HG03025 (cell line): ENCODE measurements at regions not wholly inside any gene's neighbourhood (a gene's known extent, or its start where the extent isn't known, plus 50 kb on each side); places are given as distances from the start of the nearest gene placed in this dataset.

Experiments
- ATAC-seq: cut with Tn5 transposase; IDR thresholded peaks from one replicate; pipeline ENCODE4 v1.9.1; 2021; ENCODE audit warnings: mild to moderate bottlenecking, moderate library complexity; ENCODE audit not compliant: unreplicated experiment, low FRiP score

GRCh38 chr10:131695496-131696165 is 205.2 kb upstream of the PPP2R2D start:
- ATAC-seq, result no peak

- no peak for ATAC-seq
These were observed 203.2 kb upstream of the PPP2R2D start for GRCh38 chr10:131697476-131698128.

- no peak for ATAC-seq
These were observed 202.6 kb upstream of the PPP2R2D start for GRCh38 chr10:131698232-131698631.

DNA sequence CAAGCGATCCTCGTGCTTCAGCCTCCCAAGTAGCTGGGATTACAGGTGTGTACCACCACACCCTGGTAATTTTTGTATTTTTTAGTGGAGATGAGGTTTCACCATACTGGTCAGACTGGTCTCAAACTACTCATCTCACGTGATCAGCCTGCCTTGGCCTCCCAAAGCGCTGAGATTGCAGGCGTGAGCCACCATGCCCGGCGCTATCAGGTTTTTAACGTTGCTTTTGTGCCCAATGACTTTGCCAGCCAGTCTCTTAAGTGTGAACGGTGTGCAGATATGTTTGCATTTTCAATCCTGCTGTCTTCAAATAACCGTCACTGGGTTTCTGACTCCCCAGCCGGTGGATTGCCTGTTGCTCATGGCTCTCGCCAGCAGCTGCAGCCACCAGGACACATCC is 201.8 kb upstream of the PPP2R2D start:
- ATAC-seq, result no peak

GRCh38 chr10:131700032-131700431 is 200.8 kb upstream of the PPP2R2D start:
- no peak for ATAC-seq

GRCh38 chr10:131700506-131700905 is 200.3 kb upstream of the PPP2R2D start:
- no peak for ATAC-seq

GRCh38 chr10:131701131-131701947 is 199.5 kb upstream of the PPP2R2D start:
- ATAC-seq, result no peak

DNA sequence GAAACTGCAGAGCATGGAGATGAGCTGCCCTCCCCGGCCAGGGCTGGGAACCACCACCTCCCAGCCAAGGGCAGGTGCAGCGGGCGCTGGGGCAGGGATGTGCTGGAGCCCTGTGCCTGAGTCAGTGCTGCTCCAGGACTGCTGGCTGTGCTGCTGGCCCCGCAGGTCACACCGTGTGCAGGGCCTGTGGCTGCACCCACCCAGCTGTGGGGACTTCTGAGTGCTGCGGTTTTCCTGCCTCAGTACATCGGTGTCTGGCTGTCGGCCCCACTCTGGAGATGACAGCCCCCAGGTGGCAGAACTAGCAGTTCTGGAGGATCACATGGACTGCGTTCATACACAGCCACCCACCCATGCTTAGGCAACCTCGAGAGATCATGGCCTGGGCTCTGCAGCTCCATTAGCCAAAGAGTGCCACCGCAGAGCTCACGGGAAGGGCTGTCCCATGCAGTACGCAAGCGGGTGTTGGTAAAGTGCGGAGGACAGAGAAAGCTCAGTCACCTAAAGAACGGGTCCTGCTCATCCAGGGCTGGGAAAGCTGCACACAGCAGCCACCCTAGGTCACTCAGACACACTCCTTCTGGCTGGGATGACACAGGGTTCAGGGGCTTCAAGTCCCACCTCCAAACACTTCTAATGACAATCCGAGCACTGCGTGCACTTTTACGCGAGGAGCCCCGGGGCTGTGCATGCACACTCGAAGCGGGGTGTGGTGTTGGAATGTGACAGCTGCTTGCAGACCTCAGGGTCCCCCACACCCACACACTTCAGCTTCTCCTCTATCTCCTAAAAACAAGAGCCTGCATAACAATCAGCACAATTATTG is 198.1 kb upstream of the PPP2R2D start:
- no peak for ATAC-seq

GRCh38 chr10:131703541-131703940 is 197.3 kb upstream of the PPP2R2D start:
- no peak for ATAC-seq

DNA sequence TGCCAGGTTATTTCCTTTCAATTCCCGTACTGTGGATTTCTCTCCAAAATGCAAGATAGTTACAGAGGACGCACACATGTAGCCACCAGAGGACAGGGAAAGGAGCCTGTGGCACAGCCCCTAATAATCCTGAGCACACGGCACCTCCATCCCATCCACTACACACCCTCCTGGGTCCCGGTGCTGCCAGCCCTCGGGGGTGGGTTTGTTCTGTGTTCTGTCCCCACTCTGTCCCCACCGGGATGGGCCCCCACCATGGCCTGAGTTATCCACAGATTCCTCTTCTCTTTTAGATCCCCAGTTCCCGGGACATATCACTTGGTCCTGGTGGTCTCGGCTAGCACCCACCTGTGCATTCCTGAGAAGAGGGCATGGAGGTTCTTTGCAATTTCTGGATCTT is 196.9 kb upstream of the PPP2R2D start:
- ATAC-seq, result no peak

DNA sequence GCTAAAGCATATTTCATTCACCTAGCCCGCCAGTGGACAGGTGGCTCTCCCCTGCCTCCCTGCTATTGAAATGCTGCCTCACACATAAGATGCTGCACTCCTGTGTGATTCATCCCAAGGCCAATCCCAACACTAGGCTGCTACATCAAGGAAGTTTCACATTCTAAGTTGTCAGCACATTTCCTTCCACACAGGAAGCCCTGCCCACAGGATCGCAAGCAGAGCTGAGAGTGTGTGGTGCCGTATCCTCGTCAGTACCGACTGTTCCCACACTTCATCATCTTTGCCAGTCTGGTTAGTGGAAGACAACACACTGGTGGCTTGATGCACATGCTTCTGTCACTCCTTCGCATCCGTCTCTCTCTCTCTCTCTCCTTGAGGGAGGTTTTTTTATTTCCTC is 194.3 kb upstream of the PPP2R2D start:
- ATAC-seq, result no peak

- ATAC-seq, result no peak
These were observed 193.9 kb upstream of the PPP2R2D start for GRCh38 chr10:131706952-131707351.

DNA sequence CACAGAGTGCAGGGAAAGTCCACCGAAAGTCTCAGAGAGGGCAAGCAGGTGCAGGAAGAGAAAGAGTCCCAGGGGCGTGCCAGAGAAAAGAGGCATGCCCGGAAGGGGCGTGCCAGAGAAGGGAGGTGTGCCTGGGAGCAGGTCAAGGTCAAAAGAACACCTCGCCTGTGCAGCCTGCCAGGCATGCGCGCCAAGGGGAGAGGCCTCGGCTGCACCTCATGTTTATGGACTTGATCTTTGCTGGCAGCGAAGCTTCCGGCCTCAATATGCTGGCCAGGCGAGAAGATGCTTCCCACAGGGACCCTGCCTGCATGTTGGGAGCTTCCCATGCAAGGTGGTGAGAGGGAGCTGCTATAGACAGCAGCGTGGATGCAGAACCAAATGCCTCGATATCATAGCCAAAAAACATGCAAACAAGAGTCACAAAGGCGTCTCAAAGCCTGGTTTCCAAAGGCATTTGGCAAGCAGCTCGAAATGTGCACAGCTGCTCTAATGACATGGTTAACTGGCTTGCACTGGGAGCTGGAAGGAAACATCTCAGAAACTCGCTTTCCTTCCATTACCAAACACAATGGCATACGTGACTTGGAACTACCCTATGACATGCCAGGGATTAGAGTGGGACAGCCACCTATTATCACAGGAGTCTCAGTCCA is 192.5 kb upstream of the PPP2R2D start:
- ATAC-seq, result no peak

DNA sequence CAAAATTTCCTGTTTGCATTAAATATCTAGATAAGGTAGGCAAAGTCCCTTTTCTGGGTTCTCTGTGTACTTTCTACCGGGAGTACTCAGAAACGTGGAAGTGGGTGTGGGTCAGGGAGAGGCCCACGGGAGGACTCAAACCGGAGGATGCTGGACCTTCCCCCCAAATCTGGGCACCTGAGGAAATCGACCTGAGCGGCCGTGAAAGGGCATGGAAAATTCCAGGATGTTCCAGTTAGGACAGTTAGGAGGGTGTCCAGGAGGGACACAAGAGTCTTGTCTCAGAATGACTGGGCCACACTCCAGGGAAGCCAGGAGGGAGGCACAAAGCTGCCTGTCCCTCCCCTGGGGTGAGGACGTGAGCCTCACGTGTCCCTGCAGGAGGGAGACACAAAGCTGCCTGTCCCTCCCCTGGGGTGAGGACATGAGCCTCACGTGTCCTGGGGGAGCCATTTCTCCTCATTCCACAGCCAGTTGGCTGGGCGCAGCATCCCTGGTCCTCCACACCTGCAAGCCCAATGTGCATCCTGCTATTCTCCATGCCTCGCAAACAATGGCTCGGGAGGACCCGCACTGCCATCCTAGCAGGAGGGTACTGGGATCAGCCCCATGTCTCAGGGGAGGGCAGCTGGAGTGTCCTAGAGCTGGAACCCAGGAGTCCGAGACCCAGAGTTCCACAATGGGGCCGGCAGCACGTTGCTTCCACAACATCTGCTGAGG is 190.5 kb upstream of the PPP2R2D start:
- no peak for ATAC-seq

DNA sequence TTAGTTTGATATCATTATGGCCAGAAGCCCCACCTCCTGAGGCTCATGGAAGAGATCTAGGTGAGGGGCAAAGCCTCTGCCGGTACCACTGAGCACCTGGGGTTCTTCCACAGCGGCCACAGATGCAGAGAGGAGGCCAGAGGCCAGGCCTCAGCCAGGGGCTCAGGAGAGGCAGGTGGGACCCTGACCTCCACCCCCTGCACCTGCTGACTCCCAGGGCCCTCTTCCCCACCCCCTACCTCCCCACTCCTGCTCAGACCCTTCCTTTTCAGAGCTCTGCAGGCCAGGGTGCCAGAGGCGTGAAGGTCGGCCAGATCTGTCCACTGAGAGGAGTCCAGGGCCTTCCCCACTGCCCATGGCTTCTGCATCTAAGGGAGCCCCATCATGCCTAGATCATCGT is 178.7 kb upstream of the PPP2R2D start:
- ATAC-seq, result no peak

GRCh38 chr10:131722525-131723264 is 178.1 kb upstream of the PPP2R2D start:
- ATAC-seq, result no peak

- ATAC-seq, result no peak
These were observed 177.3 kb upstream of the PPP2R2D start for GRCh38 chr10:131723297-131724168.

GRCh38 chr10:131724169-131724545 is 176.7 kb upstream of the PPP2R2D start:
- no peak for ATAC-seq
